ENCODE measurements at regions not wholly inside any gene's neighbourhood (a gene's known extent, or its start where the extent isn't known, plus 50 kb on each side); places are given as distances from the start of the nearest gene placed in this dataset.

DNA sequence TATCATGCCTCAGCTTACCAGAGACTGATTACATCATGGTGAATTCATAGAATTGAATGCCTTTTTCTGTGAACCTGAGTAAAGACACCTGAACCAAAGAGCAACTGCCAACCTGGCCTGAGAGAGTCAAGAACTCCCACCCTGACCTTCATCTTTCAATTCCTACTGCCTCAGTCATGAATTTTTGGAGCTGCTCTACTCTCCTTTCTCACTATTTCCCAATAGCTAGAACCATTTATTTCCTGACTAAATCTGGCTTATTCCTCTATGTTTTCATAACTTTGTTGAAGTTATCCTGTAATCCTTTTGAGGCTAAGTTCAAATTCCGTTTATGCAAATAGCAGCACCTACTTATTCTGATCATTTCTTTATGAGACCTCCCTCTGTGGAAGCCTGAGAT, 712.4 kb upstream of the UBE2E2 start:
- TF ChIP-seq CTCF (IDR thresholded peaks at IDR 0.05), result no peak
- no peak for TF ChIP-seq YY1 (IDR thresholded peaks at IDR 0.05; ENCODE audit: low read depth)
- no peak for TF ChIP-seq POLR2AphosphoS5 (IDR thresholded peaks at IDR 0.05; ENCODE audit: low read depth, low read length)
- no peak for TF ChIP-seq NFIC (IDR thresholded peaks at IDR 0.05; ENCODE audit: borderline replicate concordance)
- TF ChIP-seq, protein P1, sequence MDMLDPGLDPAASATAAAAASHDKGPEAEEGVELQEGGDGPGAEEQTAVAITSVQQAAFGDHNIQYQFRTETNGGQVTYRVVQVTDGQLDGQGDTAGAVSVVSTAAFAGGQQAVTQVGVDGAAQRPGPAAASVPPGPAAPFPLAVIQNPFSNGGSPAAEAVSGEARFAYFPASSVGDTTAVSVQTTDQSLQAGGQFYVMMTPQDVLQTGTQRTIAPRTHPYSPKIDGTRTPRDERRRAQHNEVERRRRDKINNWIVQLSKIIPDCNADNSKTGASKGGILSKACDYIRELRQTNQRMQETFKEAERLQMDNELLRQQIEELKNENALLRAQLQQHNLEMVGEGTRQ (IDR thresholded peaks at IDR 0.05; ENCODE audit: borderline replicate concordance, low read depth, low read length), result no peak
- TF ChIP-seq, protein P2, sequence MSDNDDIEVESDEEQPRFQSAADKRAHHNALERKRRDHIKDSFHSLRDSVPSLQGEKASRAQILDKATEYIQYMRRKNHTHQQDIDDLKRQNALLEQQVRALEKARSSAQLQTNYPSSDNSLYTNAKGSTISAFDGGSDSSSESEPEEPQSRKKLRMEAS (IDR thresholded peaks at IDR 0.05; ENCODE audit: low read depth), result no peak
- no peak for TF ChIP-seq JUND (IDR thresholded peaks at IDR 0.05)
- no peak for TF ChIP-seq NRF1 (IDR thresholded peaks at IDR 0.05; ENCODE audit: low read depth, low read length)
- no peak for TF ChIP-seq RFX5 (IDR thresholded peaks at IDR 0.05; ENCODE audit: low read length)
- TF ChIP-seq EZH2phosphoT487 (IDR thresholded peaks at IDR 0.05; ENCODE audit: borderline replicate concordance, low read depth), result no peak
- no peak for TF ChIP-seq SIN3A (IDR thresholded peaks at IDR 0.05; ENCODE audit: borderline replicate concordance, low read depth, low read length)
- TF ChIP-seq, protein P3, sequence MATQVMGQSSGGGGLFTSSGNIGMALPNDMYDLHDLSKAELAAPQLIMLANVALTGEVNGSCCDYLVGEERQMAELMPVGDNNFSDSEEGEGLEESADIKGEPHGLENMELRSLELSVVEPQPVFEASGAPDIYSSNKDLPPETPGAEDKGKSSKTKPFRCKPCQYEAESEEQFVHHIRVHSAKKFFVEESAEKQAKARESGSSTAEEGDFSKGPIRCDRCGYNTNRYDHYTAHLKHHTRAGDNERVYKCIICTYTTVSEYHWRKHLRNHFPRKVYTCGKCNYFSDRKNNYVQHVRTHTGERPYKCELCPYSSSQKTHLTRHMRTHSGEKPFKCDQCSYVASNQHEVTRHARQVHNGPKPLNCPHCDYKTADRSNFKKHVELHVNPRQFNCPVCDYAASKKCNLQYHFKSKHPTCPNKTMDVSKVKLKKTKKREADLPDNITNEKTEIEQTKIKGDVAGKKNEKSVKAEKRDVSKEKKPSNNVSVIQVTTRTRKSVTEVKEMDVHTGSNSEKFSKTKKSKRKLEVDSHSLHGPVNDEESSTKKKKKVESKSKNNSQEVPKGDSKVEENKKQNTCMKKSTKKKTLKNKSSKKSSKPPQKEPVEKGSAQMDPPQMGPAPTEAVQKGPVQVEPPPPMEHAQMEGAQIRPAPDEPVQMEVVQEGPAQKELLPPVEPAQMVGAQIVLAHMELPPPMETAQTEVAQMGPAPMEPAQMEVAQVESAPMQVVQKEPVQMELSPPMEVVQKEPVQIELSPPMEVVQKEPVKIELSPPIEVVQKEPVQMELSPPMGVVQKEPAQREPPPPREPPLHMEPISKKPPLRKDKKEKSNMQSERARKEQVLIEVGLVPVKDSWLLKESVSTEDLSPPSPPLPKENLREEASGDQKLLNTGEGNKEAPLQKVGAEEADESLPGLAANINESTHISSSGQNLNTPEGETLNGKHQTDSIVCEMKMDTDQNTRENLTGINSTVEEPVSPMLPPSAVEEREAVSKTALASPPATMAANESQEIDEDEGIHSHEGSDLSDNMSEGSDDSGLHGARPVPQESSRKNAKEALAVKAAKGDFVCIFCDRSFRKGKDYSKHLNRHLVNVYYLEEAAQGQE (IDR thresholded peaks at IDR 0.05; ENCODE audit: low read depth, low read length), result no peak

Measured in SK-N-SH (cell line).